ENCODE measurements at regions not wholly inside any gene's neighbourhood (a gene's known extent, or its start where the extent isn't known, plus 50 kb on each side); places are given as distances from the start of the nearest gene placed in this dataset.

- POLR2A ChIA-PET: no interaction called here
- CTCF ChIA-PET: interaction anchor here (1.0 to 3.1 kb wide), 4 partner anchors 10 to 22 kb away, joined by 3 to 10 read pairs (median 5); no protein-coding TSS in a partner anchor
- TF ChIP-seq CTCF (IDR thresholded peaks at IDR 0.05; ENCODE audit: control extremely low read depth, extremely low read depth, low read depth, missing control alignments): no peak
- DNase-seq (ENCODE audit: extremely low spot score): no peak
Observed at GRCh38 chr2:191488135-191488534, 189.8 kb upstream of the NABP1 start.

- ChIA-PET CTCF (interaction anchor here (1.0 to 3.1 kb wide), 5 partner anchors 9 to 334 kb away, joined by 3 to 10 read pairs (median 3); no protein-coding TSS in a partner anchor), POLR2A (no interaction called here)
- TF ChIP-seq CTCF (IDR thresholded peaks at IDR 0.05; ENCODE audit: control extremely low read depth, extremely low read depth, low read depth, missing control alignments): no peak
- no peak for DNase-seq (ENCODE audit: extremely low spot score)
Observed at GRCh38 chr2:191489177-191489576, 188.8 kb upstream of the NABP1 start.

GRCh38 chr2:191496838-191497237 lies 181.1 kb upstream of the NABP1 start:
- DNase-seq (ENCODE audit: extremely low spot score): no peak
- TF ChIP-seq CTCF (IDR thresholded peaks at IDR 0.05; ENCODE audit: control extremely low read depth, extremely low read depth, low read depth, missing control alignments): no peak
- ChIA-PET CTCF (interaction anchor here (1.3 to 1.7 kb wide), 2 partner anchors 10 to 12 kb away, joined by 3 to 5 read pairs; no protein-coding TSS in a partner anchor), POLR2A (no interaction called here)

- ChIA-PET POLR2A (no interaction called here), CTCF (interaction anchor here (0.9 to 1.7 kb wide), 4 partner anchors 9 to 18 kb away, joined by 3 to 5 read pairs (median 3); no protein-coding TSS in a partner anchor)
- DNase-seq (ENCODE audit: extremely low spot score): no peak
- no peak for TF ChIP-seq CTCF (IDR thresholded peaks at IDR 0.05; ENCODE audit: control extremely low read depth, extremely low read depth, low read depth, missing control alignments)
Observed at GRCh38 chr2:191497822-191498221, 180.1 kb upstream of the NABP1 start.

- CTCF ChIA-PET: no interaction called here
- TF ChIP-seq CTCF (IDR thresholded peaks at IDR 0.05; ENCODE audit: control extremely low read depth, extremely low read depth, low read depth, missing control alignments): no peak
- POLR2A ChIA-PET: no interaction called here
- no peak for DNase-seq (ENCODE audit: extremely low spot score)
Observed at GRCh38 chr2:191499050-191499449, 178.9 kb upstream of the NABP1 start.

- ChIA-PET CTCF (interaction anchor here (1.1 to 4.2 kb wide), 6 partner anchors 11 to 448 kb away, joined by 3 to 14 read pairs (median 9); no protein-coding TSS in a partner anchor), POLR2A (no interaction called here)
- no peak for DNase-seq (ENCODE audit: extremely low spot score)
- TF ChIP-seq CTCF (IDR thresholded peaks at IDR 0.05; ENCODE audit: control extremely low read depth, extremely low read depth, low read depth, missing control alignments): no peak
Observed at GRCh38 chr2:191499874-191500565, 177.9 kb upstream of the NABP1 start.
